IMR-90 (cell line): ENCODE measurements at regions not wholly inside any gene's neighbourhood (a gene's known extent, or its start where the extent isn't known, plus 50 kb on each side); places are given as distances from the start of the nearest gene placed in this dataset.

Experiments
- ATAC-seq: fragments of 200-7000 bp; cut with Tn5 transposase; 2 replicates; pipeline ENCODE4 v1.9.1; 2020; ENCODE audit warnings: low read depth, mild to moderate bottlenecking, moderate library complexity
- BruUV-seq: library from RNA; stranded (reverse); fragments of 400-500 nt; replicated peaks from 2 replicates; lab custom pipeline; 2021; lab: Mats Ljungman, UMichigan
- CTCF ChIA-PET: fragments of 300-600 bp; formaldehyde crosslinking; extraction: SDS; loops from one replicate; lab custom pipeline; 2021; ENCODE audit warnings: antibody characterized with exemption; lab: Yijun Ruan, JAX
- POLR2A ChIA-PET: fragments of 300-600 bp; sonication (Branson Sonifier 250); formaldehyde crosslinking; loops from one replicate; lab custom pipeline; 2022; ENCODE audit warnings: antibody characterized with exemption; ENCODE audit not compliant: unreplicated experiment; lab: Charles Lee
- DNase-seq: peaks from one replicate; pipeline ENCODE4 v3.0.0; 2013
- H2AFZ ChIP-seq: replicated peaks from 2 replicates; pipeline ENCODE3; 2013; ENCODE audit warnings: low read length, mild to moderate bottlenecking; ENCODE audit not compliant: poor library complexity
- H2AK5ac ChIP-seq: 2 replicates; pipeline ENCODE4 v1.6.1; 2013; ENCODE audit warnings: low read depth, low read length, inconsistent platforms
- H2AK9ac ChIP-seq: replicated peaks from 2 replicates; pipeline ENCODE3; 2013; ENCODE audit warnings: mild to moderate bottlenecking, low read depth, low read length, moderate library complexity; ENCODE audit not compliant: poor library complexity
- H2BK120ac ChIP-seq: 2 replicates; pipeline ENCODE4 v1.6.1; 2013; ENCODE audit warnings: low read depth, low read length, inconsistent platforms
- H2BK15ac ChIP-seq: 3 replicates; pipeline ENCODE4 v1.6.1; 2013; ENCODE audit warnings: low read depth, low read length, inconsistent platforms
- H2BK20ac ChIP-seq: 2 replicates; pipeline ENCODE4 v1.6.1; 2013; ENCODE audit warnings: low read depth, mild to moderate bottlenecking, inconsistent platforms, low read length, moderate library complexity
- H2BK5ac ChIP-seq: 2 replicates; pipeline ENCODE4 v1.6.1; 2013; ENCODE audit warnings: mild to moderate bottlenecking, low read depth, low read length, inconsistent platforms; ENCODE audit not compliant: poor library complexity, severe bottlenecking
- H3K14ac ChIP-seq: replicated peaks from 2 replicates; pipeline ENCODE4 v1.6.1; 2013; ENCODE audit warnings: low read depth, low read length, inconsistent platforms
- H3K18ac ChIP-seq: 2 replicates; pipeline ENCODE4 v1.6.1; 2013; ENCODE audit warnings: low read depth, low read length, control low read depth
- H3K23ac ChIP-seq: 2 replicates; pipeline ENCODE4 v1.6.1; 2013; ENCODE audit warnings: low read depth, low read length, inconsistent platforms
- H3K27ac ChIP-seq: 2 replicates; pipeline ENCODE4 v1.5.1; 2013; ENCODE audit warnings: mild to moderate bottlenecking, control low read depth, low read length; ENCODE audit not compliant: insufficient read depth
- H3K27me3 ChIP-seq: 2 replicates; pipeline ENCODE4 v1.6.1; 2013; ENCODE audit warnings: low read length; ENCODE audit not compliant: control insufficient read depth, insufficient read depth
- H3K36me3 ChIP-seq: 2 replicates; pipeline ENCODE4 v1.6.1; 2013; ENCODE audit warnings: low read length, mixed read lengths; ENCODE audit not compliant: control insufficient read depth, insufficient read depth
- H3K4ac ChIP-seq: 2 replicates; pipeline ENCODE4 v1.6.1; 2013; ENCODE audit warnings: low read depth, low read length, inconsistent platforms
- H3K4me1 ChIP-seq: 2 replicates; pipeline ENCODE4 v1.6.1; 2013; ENCODE audit warnings: low read length, mixed read lengths; ENCODE audit not compliant: control insufficient read depth, insufficient read depth
- H3K4me2 ChIP-seq: 2 replicates; pipeline ENCODE4 v1.6.1; 2013; ENCODE audit warnings: low read depth, mild to moderate bottlenecking, control low read depth, low read length, moderate library complexity
- H3K4me3 ChIP-seq: 2 replicates; pipeline ENCODE4 v1.5.1; 2013; ENCODE audit warnings: low read depth, mild to moderate bottlenecking, control low read depth, low read length, moderate library complexity; ENCODE audit not compliant: insufficient read depth
- H3K56ac ChIP-seq: 2 replicates; pipeline ENCODE4 v1.6.1; 2013; ENCODE audit warnings: low read length, inconsistent platforms; ENCODE audit not compliant: insufficient read depth; ENCODE audit errors: extremely low read depth
- H3K79me1 ChIP-seq, 2 experiments: 2 replicates each; pipeline ENCODE4 v1.6.1; 2013; ENCODE audit warnings: low read length in 2 of 2, inconsistent platforms in 1 of 2, low read depth in 1 of 2
- H3K9ac ChIP-seq: 2 replicates; pipeline ENCODE4 v1.6.1; 2013; ENCODE audit warnings: low read depth, low read length, control low read depth
- H3K9me1 ChIP-seq: 2 replicates; pipeline ENCODE4 v1.6.1; 2013; ENCODE audit warnings: low read length, inconsistent platforms; ENCODE audit not compliant: insufficient read depth
- H3K9me3 ChIP-seq: 2 replicates; pipeline ENCODE4 v1.6.1; 2013; ENCODE audit warnings: low read length; ENCODE audit not compliant: control insufficient read depth, insufficient read depth
- H4K20me1 ChIP-seq: 2 replicates; pipeline ENCODE4 v1.6.1; 2013; ENCODE audit warnings: low read length, inconsistent platforms; ENCODE audit not compliant: insufficient read depth
- H4K5ac ChIP-seq: 2 replicates; pipeline ENCODE4 v1.6.1; 2013; ENCODE audit warnings: mild to moderate bottlenecking, low read depth, low read length, control low read depth
- H4K8ac ChIP-seq, 2 experiments: 2 replicates each; pipeline ENCODE4 v1.6.1; 2013; ENCODE audit warnings: low read depth in 2 of 2, low read length in 2 of 2, control low read depth in 1 of 2, inconsistent platforms in 1 of 2
- H4K91ac ChIP-seq: 2 replicates; pipeline ENCODE4 v1.6.1; 2013; ENCODE audit warnings: low read depth, low read length, inconsistent platforms; ENCODE audit not compliant: insufficient read depth
- CHD1 ChIP-seq: IDR thresholded peaks from 2 replicates; pipeline ENCODE4 v1.6.1; 2012; ENCODE audit warnings: low read depth, low read length, improper control_type of control experiment
- MAZ ChIP-seq: IDR thresholded peaks from 2 replicates; pipeline ENCODE4 v1.6.1; 2012; ENCODE audit warnings: low read depth, mild to moderate bottlenecking, low read length, improper control_type of control experiment, moderate library complexity, borderline replicate concordance
- RAD21 ChIP-seq: IDR thresholded peaks from 2 replicates; pipeline ENCODE4 v1.6.1; 2012; ENCODE audit warnings: low read length, improper control_type of control experiment
- SMC3 ChIP-seq: fragments of 150-350 bp; IDR thresholded peaks from 2 replicates; pipeline ENCODE4 v1.6.1; 2016; ENCODE audit warnings: low read depth, mild to moderate bottlenecking, antibody characterized with exemption, low read length, moderate library complexity
- USF2 ChIP-seq: fragments of 150-350 bp; IDR thresholded peaks from 2 replicates; pipeline ENCODE4 v1.6.1; 2017; ENCODE audit warnings: mild to moderate bottlenecking, antibody characterized with exemption, low read length, low read depth
- dilution Hi-C: fragments of 300-500 bp; cut with HindIII; formaldehyde crosslinking; loops from one replicate; pipeline ENCODE4 v1.14.3; 2018; ENCODE audit warnings: low sequenced_read_pairs; ENCODE audit not compliant: unreplicated experiment
- in situ Hi-C: fragments of 300-500 bp; cut with MboI; formaldehyde crosslinking; loops from 3 replicates; pipeline ENCODE4 v1.14.3; 2019; ENCODE audit warnings: low sequenced_read_pairs, inconsistent platforms, mixed read lengths
- intact Hi-C: fragments of 100-400 bp; cut with micrococcal nuclease; formaldehyde crosslinking; loops from 2 replicates; pipeline ENCODE4 v1.10.0; 2022

GRCh38 chr4:53956454-53956853, 108.0 kb downstream of the CHIC2 start:
- H2BK15ac ChIP-seq: no peak overlapping the region
- H2BK120ac ChIP-seq: no peak overlapping the region
- in situ Hi-C loops: no loop called here
- no TSS peak for BruUV-seq
- no peak overlapping the region for H2BK5ac ChIP-seq
- ChIA-PET CTCF (no interaction called here), POLR2A (no interaction called here)
- no peaks in the 10 kb centered on the region for H4K20me1 ChIP-seq
- no peak overlapping the region for H3K56ac ChIP-seq
- no peak overlapping the region for H3K27ac ChIP-seq
- H2AK9ac ChIP-seq: no peak overlapping the region
- peaks cover 2% of the 10 kb centered on the region; the same call in 1 of the 2 replicates for H3K4me1 ChIP-seq
- H3K14ac ChIP-seq: no peak overlapping the region
- H2BK20ac ChIP-seq: no peak overlapping the region
- H3K27me3 ChIP-seq: no peaks in the 10 kb centered on the region
- no peak overlapping the region for H3K18ac ChIP-seq
- intact Hi-C loops: no loop called here
- H3K36me3 ChIP-seq: no peaks in the 10 kb centered on the region
- no peak overlapping the region for H4K5ac ChIP-seq
- no peak for TF ChIP-seq USF2
- no peak for TF ChIP-seq MAZ
- no peak for TF ChIP-seq RAD21
- TF ChIP-seq CHD1: no peak
- TF ChIP-seq SMC3: no peak
- H3K4me2 ChIP-seq: no peak overlapping the region
- no peak overlapping the region for H2AFZ ChIP-seq
- no peak for DNase-seq
- peaks cover 6% of the 10 kb centered on the region; the same call in 1 of the 2 replicates for H3K9me1 ChIP-seq
- H3K9ac ChIP-seq: no peak overlapping the region
- H4K8ac ChIP-seq: no peak overlapping the region
- no peak overlapping the region; the same call in 1 of the 2 replicates for H2AK5ac ChIP-seq
- H4K91ac ChIP-seq: no peak overlapping the region
- H3K9me3 ChIP-seq: no peaks in the 10 kb centered on the region
- H3K4ac ChIP-seq: no peak overlapping the region
- ATAC-seq: no peak
- dilution Hi-C loops: no loop called here
- H3K4me3 ChIP-seq: no peak overlapping the region
- no peaks in the 10 kb centered on the region for H3K79me1 ChIP-seq
- no peak overlapping the region for H3K23ac ChIP-seq
